ENCODE measurements at regions not wholly inside any gene's neighbourhood (a gene's known extent, or its start where the extent isn't known, plus 50 kb on each side); places are given as distances from the start of the nearest gene placed in this dataset.

GRCh38 chr2:121993682-121994081 lies 238.2 kb downstream of the TSN start:
- TF ChIP-seq POLR2A (IDR thresholded peaks at IDR 0.05; ENCODE audit: low read depth, low read length) (no peak), TAF1 (IDR thresholded peaks at IDR 0.05; ENCODE audit: borderline replicate concordance, low read depth, low read length) (no peak), POLR2AphosphoS5 (IDR thresholded peaks at IDR 0.05; ENCODE audit: low read depth, low read length) (no peak)
